Activated CD4-positive, alpha-beta T cell treated with anti-CD3 and anti-CD28 coated beads, Interleukin-2, Interleukin-4, amounts not matched to agents 100 ng/mL and 50 ng/mL, durations not matched to agents 16 hours and 8 hours (primary cell): ENCODE measurements at regions not wholly inside any gene's neighbourhood (a gene's known extent, or its start where the extent isn't known, plus 50 kb on each side); places are given as distances from the start of the nearest gene placed in this dataset.
"Not testable (repeated sequence)": the region's sequence is repeated elsewhere in the genome, so short reads cannot be mapped to it uniquely, and the experiment has no call there.

Experiments used
- DNase-seq: peaks from one replicate; pipeline ENCODE4 v3.0.0-alpha.2; 2020; ENCODE audit warnings: low spot score

- no peak for DNase-seq
These were observed 117.5 kb upstream of the HGF start for GRCh38 chr7:81887098-81888090.

DNA sequence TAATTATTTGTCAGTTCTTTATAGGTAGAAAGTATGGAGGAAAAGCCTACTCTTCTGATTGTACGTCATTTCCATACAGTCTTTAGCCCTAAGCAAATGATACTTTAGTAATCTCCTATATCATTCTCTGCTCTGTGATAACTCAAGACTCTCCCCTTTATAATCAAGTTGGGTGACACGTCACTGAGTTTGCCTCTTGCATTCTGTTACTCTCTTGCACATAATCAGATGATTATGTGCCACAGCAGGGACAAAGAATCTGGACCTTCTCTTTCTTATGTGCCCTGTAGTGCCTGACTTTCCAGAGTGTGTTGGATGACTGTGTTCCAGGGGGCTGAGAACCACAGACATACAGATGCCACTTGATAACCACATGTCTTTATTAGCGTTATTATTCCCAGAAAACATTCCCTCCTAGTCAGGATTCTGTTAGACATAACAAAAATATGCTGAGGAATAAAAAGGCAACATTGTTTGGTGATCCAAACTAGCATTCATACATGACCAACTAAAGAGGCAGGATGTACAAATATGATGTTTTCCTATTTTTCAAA, 116.4 kb upstream of the HGF start:
- DNase-seq, result no peak

DNA sequence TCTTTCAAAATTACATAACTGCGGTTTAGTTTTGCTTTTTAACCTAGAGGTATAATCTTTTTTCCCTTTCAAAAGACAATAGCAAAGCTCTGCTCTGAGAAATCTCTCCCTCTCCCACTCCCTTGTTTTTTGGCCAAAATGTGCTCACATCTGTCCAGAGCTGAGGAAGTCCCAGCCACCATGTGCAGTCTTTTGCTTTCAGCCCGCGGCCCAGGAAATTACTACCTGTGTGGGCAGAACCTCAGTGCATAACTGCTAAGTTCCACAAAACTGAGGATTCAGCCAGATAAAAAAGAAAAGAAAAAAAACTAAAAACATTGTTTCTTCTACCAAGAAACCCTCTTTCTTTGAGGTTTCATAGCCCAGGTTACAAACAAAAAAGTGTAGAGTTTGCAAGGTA, 115.0 kb upstream of the HGF start:
- DNase-seq, result no peak

DNA sequence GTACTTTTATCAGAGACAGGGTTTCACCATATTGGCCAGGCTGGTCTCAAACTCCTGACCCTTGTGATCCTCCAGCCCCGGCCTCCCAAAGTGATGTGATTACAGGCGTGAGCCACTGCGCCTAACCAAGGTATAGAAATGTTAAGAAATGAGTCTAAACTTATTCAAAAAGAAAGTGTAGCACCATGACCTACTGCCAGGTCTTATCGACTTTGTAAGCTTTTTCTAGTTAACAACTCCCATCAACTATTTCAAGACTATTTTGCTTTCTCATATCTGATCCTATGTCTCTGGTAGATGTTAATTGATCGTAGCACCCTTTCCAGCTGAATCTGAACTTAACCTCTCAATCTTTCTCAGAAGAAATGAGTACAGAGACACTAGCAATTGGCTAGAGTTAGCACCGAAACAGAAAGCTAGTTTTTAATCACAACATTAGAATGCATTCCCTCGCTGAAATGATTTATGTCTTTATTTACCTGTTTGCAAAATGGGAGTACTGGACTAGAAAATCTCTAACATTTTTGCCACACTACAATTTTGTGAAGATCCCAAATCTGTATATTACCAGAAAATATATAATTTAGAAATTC, 114.0 kb upstream of the HGF start:
- DNase-seq, result no peak

DNA sequence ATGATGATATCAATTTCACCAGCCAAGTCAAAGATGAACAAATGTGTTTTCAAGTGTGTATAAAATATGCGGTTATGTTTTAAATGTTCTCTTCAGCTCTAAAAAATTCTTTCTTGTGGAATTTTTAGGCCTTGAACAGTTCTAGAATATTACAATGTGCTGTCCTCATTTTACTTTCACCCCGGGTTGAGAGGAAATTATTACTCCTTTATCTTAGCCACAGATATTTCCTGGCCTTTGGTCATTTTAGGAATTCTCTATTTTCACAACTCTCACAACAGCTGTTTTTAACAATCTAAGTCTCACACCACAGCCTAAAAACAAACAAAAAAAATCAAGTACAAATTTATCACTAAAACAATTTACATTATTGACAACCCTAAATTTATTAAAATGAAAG, 112.2 kb upstream of the HGF start:
- DNase-seq, result no peak

DNA sequence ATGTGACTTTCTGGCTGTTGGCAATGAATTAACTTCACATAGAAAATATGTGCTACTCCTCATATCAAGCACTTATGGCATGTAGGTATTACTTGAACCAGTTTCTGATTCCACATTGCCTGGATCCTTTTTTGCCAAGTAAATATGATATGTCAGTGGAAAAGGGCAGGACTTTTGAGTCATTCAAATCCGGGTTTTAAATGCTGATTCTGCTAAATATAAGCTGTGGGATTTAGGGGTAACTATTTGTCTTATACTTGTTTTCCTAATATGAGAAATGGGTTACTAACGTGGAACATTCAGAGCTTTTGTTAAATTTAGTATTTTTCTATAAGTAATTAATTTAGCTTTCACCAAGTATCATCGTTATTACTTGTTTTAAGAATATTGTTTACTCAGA, 108.0 kb upstream of the HGF start:
- no peak for DNase-seq

DNA sequence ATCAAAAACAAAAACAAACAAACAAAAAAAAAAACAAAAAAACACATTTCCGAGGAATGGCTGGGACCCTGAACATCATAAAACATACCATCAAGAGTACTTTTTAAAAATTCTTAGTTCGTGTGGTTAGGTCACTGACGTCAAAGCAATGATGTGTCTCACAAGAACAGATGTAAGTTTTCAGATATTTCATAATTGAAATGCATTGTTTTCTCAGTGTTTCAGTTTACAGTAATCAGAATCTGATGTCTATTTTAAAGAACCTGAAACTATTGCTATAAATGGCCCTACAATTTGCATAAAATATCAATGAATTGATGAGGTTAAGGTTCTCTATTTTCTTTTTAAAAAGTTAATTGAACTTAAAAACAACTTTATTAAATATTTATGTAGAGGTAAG, 103.7 kb upstream of the HGF start:
- no peak for DNase-seq

DNA sequence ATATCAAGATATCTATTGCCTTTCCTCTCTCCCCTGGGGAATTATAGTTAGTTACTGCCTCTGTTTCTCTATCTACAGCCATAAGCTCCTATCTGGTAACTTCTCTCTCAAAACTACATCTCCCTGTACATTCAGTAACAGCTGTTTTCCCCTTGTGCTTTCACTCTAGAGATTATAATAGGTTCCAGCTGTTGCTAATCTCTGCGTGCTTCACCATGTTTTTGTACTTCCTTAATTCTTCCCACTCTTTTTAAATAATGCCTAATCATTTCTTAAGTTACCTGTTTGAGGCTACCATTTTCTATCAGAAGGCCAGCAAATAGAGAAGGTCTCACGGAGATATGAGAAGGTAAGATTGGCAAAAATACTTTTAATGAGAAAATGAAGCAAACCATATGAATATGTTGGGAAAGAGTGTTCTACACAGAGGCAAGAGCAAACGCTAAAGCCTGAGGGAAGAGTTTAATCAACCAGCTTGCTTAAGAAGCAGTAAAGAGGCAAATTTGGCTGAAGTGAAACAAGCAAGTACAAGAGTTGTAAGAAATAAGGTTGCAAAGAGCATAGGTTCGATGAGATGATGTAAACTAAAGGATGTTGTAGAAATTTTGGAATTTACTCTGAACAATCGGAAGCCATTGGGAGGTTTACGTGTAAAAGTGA, 101.9 kb upstream of the HGF start:
- no peak for DNase-seq

DNA sequence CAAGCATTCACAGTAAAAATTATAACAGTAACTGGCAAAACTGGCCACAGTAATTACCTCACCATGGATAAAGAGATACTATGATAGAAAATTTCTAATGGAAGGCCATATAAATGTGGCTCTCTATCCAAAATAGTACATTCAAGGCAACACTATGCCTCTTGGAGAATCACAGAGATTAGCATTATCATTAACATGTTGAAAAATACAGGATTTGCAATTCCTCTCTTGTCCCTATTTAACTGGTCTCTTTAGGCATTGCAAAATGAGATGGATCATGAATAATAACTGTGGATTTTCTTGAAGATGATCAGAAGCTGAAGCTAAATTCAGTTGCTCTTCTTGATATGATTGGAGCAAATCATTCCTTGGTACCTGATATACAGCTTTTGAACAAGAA, 100.8 kb upstream of the HGF start:
- no peak for DNase-seq

DNA sequence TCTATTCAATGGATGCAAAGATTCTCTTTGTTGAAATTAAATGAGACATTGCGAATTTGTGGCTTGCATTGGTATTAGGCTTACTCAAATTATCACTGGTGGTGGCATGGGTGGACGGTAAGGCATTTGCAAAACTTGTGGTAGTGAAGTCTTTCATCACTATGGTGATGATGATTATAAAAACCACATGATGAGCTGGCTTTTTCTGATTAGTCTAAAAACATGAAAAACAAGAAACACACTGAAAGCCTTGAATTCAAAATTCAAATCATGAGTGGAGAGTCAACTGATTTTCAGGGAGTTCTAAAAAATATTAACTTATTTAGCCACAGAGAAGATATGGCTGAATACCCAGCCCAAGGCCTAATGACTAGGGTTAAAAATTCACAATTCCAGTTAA, 99.8 kb upstream of the HGF start:
- no peak for DNase-seq

- DNase-seq, result no peak
These were observed 95.9 kb upstream of the HGF start for GRCh38 chr7:81865754-81866153.

DNA sequence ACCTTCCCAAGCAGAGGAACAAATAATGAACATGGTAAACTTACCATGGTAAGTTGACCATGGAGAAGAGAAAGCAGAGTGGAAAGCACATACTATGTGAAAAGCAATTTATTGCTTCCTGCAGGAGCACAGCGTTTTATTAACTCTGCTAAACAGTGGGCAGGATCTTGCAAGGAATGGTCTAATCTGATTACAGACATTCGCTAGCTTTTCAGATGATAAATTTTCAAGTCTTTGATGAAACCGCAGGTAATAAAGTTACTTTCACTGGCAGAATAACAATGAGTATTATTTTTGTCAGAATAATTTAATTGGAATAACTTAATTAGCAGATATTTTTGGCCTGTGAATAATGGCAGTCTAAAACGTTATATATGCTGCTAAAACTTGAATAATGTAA, 89.6 kb upstream of the HGF start:
- DNase-seq, result no peak

DNA sequence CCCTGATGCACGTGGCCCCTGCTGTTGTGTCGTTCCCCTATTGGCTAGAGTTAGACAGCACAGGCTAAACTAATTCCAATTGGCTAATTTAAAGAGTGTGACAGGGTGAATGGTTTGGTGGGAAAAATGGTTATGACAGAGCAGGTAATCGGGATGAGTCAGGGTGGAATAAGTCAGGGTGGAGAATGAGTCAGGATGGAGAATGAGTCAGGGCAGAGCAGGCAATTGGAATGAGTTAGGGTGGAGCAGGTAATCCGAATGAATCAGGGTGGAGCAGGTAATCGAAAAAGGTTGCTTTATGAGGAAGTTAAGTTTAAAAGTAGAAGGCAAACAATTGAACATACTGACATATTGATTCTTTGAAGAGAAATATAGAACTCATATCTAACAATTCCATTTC, 89.0 kb upstream of the HGF start:
- not testable (repeated sequence) for DNase-seq

GRCh38 chr7:81857385-81857784, 87.5 kb upstream of the HGF start:
- no peak for DNase-seq

DNA sequence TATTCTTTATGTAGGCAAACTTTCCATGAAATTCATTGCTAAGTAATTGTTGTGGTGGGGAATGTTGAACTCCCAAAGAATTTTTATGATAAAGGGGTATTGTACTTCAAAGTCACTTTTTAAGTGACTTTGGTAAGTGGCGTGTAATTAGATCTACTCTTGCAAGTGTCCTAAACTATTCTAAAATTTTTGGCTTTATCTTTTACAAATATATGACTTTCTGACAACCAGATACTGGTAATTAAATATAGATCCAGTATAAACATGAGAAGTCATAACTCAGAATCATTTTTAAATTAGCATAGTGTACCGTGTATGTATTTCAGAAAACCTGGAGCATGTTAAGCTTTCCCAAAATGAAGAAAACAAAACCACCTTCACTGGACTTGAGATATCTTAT, 84.7 kb upstream of the HGF start:
- no peak for DNase-seq

DNA sequence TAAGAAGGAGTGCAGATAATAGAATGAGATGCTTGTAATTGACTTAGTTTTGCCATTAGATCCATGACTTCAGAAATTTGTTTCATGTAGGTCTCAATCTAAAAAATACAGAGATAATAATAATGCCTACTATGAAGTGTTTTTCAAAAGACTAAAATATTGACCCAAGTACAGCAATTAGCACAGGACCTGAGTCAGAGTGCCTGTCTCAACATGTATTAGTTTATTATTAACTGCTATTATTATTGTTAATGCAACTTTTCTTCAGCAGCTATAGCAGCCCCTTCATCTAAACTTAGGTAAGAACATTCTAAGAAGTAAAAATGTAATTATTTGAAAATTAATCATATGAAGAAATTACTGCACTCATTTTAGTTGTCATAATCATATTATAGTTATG, 82.9 kb upstream of the HGF start:
- DNase-seq, result no peak

- no peak for DNase-seq
These were observed 81.6 kb upstream of the HGF start for GRCh38 chr7:81851413-81851812.

DNA sequence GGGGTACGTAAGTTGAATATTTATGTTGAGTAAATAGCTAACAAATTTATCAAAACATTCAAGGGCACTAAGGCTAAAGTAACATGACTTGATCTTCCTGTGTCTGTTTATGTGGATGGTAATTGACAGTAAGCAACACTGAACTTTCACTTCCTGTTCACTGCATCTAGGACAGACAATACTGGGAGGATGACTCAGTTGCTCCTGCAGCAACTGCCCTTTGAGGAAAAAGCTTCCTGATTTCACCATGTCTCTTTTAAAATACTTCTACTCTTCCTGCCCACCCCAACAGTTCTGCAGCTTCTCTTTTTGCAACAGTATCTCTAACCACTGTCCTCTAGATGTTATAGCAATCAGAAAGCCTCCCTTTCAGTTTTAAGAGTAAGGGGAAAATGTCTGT, 76.6 kb upstream of the HGF start:
- DNase-seq, result peak; percentile 6

DNA sequence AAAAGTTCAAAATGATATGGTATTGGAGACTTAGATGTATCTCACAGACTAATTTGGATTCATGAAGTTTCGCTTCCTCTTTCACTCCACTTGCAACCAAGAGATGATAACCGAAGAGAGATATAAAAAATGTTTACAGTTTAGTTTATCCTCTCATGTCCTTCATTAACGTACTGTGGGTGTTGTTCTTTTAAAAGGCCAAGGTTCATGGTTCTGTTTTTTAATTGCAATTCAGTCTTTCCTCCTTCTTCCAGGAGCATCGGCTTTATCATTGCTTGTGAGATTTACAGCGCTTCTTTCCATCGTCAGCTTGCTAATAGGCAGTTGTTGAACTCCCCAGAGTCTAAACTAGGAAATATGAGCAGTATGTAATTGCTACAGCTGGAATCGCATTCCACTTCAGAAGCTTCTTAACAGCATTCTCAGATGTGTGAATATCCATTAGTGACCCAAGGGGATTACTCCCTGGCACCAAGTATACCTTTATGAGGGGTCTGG, 75.9 kb upstream of the HGF start:
- no peak for DNase-seq

DNA sequence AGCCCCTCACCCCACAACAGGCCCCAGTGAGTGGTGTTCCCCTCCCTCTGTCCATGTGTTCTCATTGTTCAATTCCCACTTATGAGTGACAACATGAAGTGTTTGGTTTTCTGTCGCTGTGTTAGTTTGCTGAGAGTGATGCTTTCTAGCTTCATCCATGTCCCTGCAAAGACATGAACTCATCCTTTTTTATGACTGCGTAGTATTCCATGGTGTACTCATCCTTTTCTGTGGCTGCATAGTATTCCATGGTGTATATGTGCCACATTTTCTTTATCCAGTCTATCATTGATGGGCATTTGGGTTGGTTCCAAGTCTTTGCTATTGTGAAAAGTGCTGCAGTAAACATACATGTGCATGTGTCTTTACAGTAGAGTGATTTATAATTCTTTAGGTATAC, 73.8 kb upstream of the HGF start:
- not testable (repeated sequence) for DNase-seq

DNA sequence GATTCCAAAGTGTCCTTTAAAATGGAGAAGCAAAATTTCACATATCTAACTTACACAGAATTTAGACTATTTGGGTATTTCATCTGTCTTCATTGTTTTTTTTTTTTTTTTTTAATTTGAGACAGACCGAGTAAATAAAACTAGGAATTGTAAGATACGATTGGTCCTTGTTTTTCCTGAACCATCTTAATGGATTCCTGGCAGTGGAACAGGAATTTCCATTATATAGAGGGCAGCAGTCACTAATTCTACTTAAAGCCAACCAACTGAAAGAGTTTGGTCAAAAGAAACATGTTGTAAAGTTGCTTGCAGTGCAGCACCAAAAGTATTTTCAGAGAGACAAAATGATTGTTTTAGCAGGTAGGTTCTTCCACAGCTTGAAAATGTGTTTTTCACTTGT, 72.5 kb upstream of the HGF start:
- DNase-seq, result no peak

- DNase-seq, result no peak
These were observed 70.0 kb upstream of the HGF start for GRCh38 chr7:81839708-81840369.
